Activated T-helper 1 cell treated with anti-CD3 and anti-CD28 coated beads, Interleukin-12 subunit alpha, Interleukin-12 subunit beta, Interleukin-2, Interleukin-4 antibody, amounts not matched to agents 30 ng/mL and 10 ng/mL and 1 ng/mL, durations not matched to agents 14 hours and 24 hours and 36 hours (primary cell): ENCODE measurements at regions not wholly inside any gene's neighbourhood (a gene's known extent, or its start where the extent isn't known, plus 50 kb on each side); places are given as distances from the start of the nearest gene placed in this dataset.

ENCODE experiments used
- DNase-seq: peaks from one replicate; pipeline ENCODE4 v3.0.0; 2021; ENCODE audit warnings: low spot score
- H3K27ac Mint-ChIP-seq: one replicate; pipeline ENCODE4 v1.8.0; 2021; ENCODE audit warnings: mild to moderate bottlenecking, mixed read lengths
- H3K27me3 Mint-ChIP-seq: one replicate; pipeline ENCODE4 v1.8.0; 2022; ENCODE audit warnings: mild to moderate bottlenecking, moderate library complexity, mixed read lengths; ENCODE audit not compliant: insufficient read depth
- H3K36me3 Mint-ChIP-seq: one replicate; pipeline ENCODE4 v1.8.0; 2021; ENCODE audit warnings: low read depth, mixed read lengths
- H3K4me1 Mint-ChIP-seq: one replicate; pipeline ENCODE4 v1.8.0; 2021; ENCODE audit warnings: low read depth, mixed read lengths
- H3K4me3 Mint-ChIP-seq: one replicate; pipeline ENCODE4 v1.8.0; 2021; ENCODE audit warnings: mild to moderate bottlenecking, moderate library complexity, mixed read lengths
- H3K9me3 Mint-ChIP-seq: one replicate; pipeline ENCODE4 v1.8.0; 2021; ENCODE audit warnings: mixed read lengths
- intact Hi-C: fragments of 100-400 bp; cut with micrococcal nuclease; formaldehyde crosslinking; loops from one replicate; pipeline ENCODE4 v1.15.1; 2024

- no peak overlapping the region for H3K4me3 Mint-ChIP-seq
- intact Hi-C loops = no loop called here
- DNase-seq = no peak
- H3K4me1 Mint-ChIP-seq = no peaks in the 10 kb centered on the region
- no peak overlapping the region for H3K27ac Mint-ChIP-seq
- no peaks in the 10 kb centered on the region for H3K27me3 Mint-ChIP-seq
- no peaks in the 10 kb centered on the region for H3K9me3 Mint-ChIP-seq
- H3K36me3 Mint-ChIP-seq = no peaks in the 10 kb centered on the region
Observed at GRCh38 chrY:15552074-15552473, 1027.7 kb downstream of the NLGN4Y start.

GRCh38 chrY:15554991-15555390 lies 1030.7 kb downstream of the NLGN4Y start:
- intact Hi-C loops = no loop called here
- Mint-ChIP-seq H3K36me3 (no peaks in the 10 kb centered on the region), H3K27me3 (no peaks in the 10 kb centered on the region), H3K27ac (no peak overlapping the region), H3K4me1 (no peaks in the 10 kb centered on the region), H3K4me3 (no peak overlapping the region), H3K9me3 (no peaks in the 10 kb centered on the region)
- DNase-seq = no peak

- intact Hi-C loops = no loop called here
- Mint-ChIP-seq H3K9me3 (no peaks in the 10 kb centered on the region), H3K36me3 (no peaks in the 10 kb centered on the region), H3K4me1 (no peaks in the 10 kb centered on the region), H3K27ac (no peak overlapping the region), H3K4me3 (no peak overlapping the region), H3K27me3 (peaks cover 3% of the 10 kb centered on the region)
- DNase-seq = no peak
Observed at GRCh38 chrY:15559169-15559568, 1034.8 kb downstream of the NLGN4Y start.

- Mint-ChIP-seq H3K36me3 (no peaks in the 10 kb centered on the region), H3K27me3 (peaks cover 3% of the 10 kb centered on the region), H3K4me3 (no peak overlapping the region), H3K27ac (no peak overlapping the region), H3K9me3 (no peaks in the 10 kb centered on the region), H3K4me1 (no peaks in the 10 kb centered on the region)
- no peak for DNase-seq
- intact Hi-C loops = no loop called here
Observed at GRCh38 chrY:15560840-15561239, 1036.5 kb downstream of the NLGN4Y start.

- no peaks in the 10 kb centered on the region for H3K4me1 Mint-ChIP-seq
- peaks cover 3% of the 10 kb centered on the region for H3K27me3 Mint-ChIP-seq
- no peak overlapping the region for H3K27ac Mint-ChIP-seq
- no peaks in the 10 kb centered on the region for H3K9me3 Mint-ChIP-seq
- H3K36me3 Mint-ChIP-seq = no peaks in the 10 kb centered on the region
- H3K4me3 Mint-ChIP-seq = no peak overlapping the region
- intact Hi-C loops = no loop called here
- no peak for DNase-seq
Observed at GRCh38 chrY:15561501-15562289, 1037.4 kb downstream of the NLGN4Y start.

GRCh38 chrY:15577886-15578285 lies 1053.6 kb downstream of the NLGN4Y start:
- no peak overlapping the region for H3K27ac Mint-ChIP-seq
- intact Hi-C loops = no loop called here
- no peaks in the 10 kb centered on the region for H3K36me3 Mint-ChIP-seq
- H3K4me3 Mint-ChIP-seq = no peak overlapping the region
- no peaks in the 10 kb centered on the region for H3K27me3 Mint-ChIP-seq
- no peak for DNase-seq
- no peaks in the 10 kb centered on the region for H3K4me1 Mint-ChIP-seq
- no peaks in the 10 kb centered on the region for H3K9me3 Mint-ChIP-seq

GRCh38 chrY:15578761-15579160 lies 1054.4 kb downstream of the NLGN4Y start:
- DNase-seq = no peak
- H3K4me1 Mint-ChIP-seq = no peaks in the 10 kb centered on the region
- no peak overlapping the region for H3K4me3 Mint-ChIP-seq
- H3K36me3 Mint-ChIP-seq = no peaks in the 10 kb centered on the region
- no peaks in the 10 kb centered on the region for H3K27me3 Mint-ChIP-seq
- no peak overlapping the region for H3K27ac Mint-ChIP-seq
- no peaks in the 10 kb centered on the region for H3K9me3 Mint-ChIP-seq
- intact Hi-C loops = no loop called here

- Mint-ChIP-seq H3K27me3 (no peaks in the 10 kb centered on the region), H3K9me3 (no peaks in the 10 kb centered on the region), H3K27ac (no peak overlapping the region), H3K4me3 (no peak overlapping the region), H3K36me3 (no peaks in the 10 kb centered on the region), H3K4me1 (no peaks in the 10 kb centered on the region)
- DNase-seq = no peak
- intact Hi-C loops = no loop called here
Observed at GRCh38 chrY:15579245-15579644, 1054.9 kb downstream of the NLGN4Y start.

GRCh38 chrY:15583111-15583510 lies 1058.8 kb downstream of the NLGN4Y start:
- H3K4me1 Mint-ChIP-seq = no peaks in the 10 kb centered on the region

GRCh38 chrY:15592957-15593356 lies 1068.6 kb downstream of the NLGN4Y start:
- Mint-ChIP-seq H3K4me3 (no peak overlapping the region), H3K9me3 (no peaks in the 10 kb centered on the region), H3K27ac (no peak overlapping the region), H3K27me3 (no peaks in the 10 kb centered on the region), H3K36me3 (no peaks in the 10 kb centered on the region), H3K4me1 (no peaks in the 10 kb centered on the region)
- intact Hi-C loops = no loop called here
- DNase-seq = no peak

More at GRCh38 chrY:15583111-15583510, 1058.8 kb downstream of the NLGN4Y start:
- Mint-ChIP-seq H3K4me3 (no peak overlapping the region), H3K36me3 (no peaks in the 10 kb centered on the region), H3K27me3 (no peaks in the 10 kb centered on the region), H3K27ac (no peak overlapping the region), H3K9me3 (no peaks in the 10 kb centered on the region)
- intact Hi-C loops = no loop called here
- DNase-seq = no peak

- Mint-ChIP-seq H3K27ac (no peak overlapping the region), H3K27me3 (peaks cover 2% of the 10 kb centered on the region), H3K4me1 (no peaks in the 10 kb centered on the region), H3K9me3 (no peaks in the 10 kb centered on the region), H3K4me3 (no peak overlapping the region), H3K36me3 (no peaks in the 10 kb centered on the region)
- intact Hi-C loops = no loop called here
- no peak for DNase-seq
Observed at GRCh38 chrY:15593476-15594160, 1069.3 kb downstream of the NLGN4Y start.

- no peaks in the 10 kb centered on the region for H3K4me1 Mint-ChIP-seq
- intact Hi-C loops = no loop called here
- no peaks in the 10 kb centered on the region for H3K9me3 Mint-ChIP-seq
- peaks cover 2% of the 10 kb centered on the region for H3K27me3 Mint-ChIP-seq
- H3K4me3 Mint-ChIP-seq = no peak overlapping the region
- no peak overlapping the region for H3K27ac Mint-ChIP-seq
- DNase-seq = no peak
- no peaks in the 10 kb centered on the region for H3K36me3 Mint-ChIP-seq
Observed at GRCh38 chrY:15594179-15594578, 1069.8 kb downstream of the NLGN4Y start.

- Mint-ChIP-seq H3K27ac (no peak overlapping the region), H3K36me3 (no peaks in the 10 kb centered on the region), H3K27me3 (peaks cover 2% of the 10 kb centered on the region), H3K4me1 (no peaks in the 10 kb centered on the region), H3K9me3 (no peaks in the 10 kb centered on the region), H3K4me3 (no peak overlapping the region)
- DNase-seq = no peak
- intact Hi-C loops = no loop called here
Observed at GRCh38 chrY:15600565-15600964, 1076.2 kb downstream of the NLGN4Y start.
